GM19023 (cell line): ENCODE measurements at regions not wholly inside any gene's neighbourhood (a gene's known extent, or its start where the extent isn't known, plus 50 kb on each side); places are given as distances from the start of the nearest gene placed in this dataset.

ENCODE experiments used
- ATAC-seq: cut with Tn5 transposase; IDR thresholded peaks from one replicate; pipeline ENCODE4 v1.9.1; 2021; ENCODE audit warnings: mild to moderate bottlenecking, moderate library complexity; ENCODE audit not compliant: unreplicated experiment

DNA sequence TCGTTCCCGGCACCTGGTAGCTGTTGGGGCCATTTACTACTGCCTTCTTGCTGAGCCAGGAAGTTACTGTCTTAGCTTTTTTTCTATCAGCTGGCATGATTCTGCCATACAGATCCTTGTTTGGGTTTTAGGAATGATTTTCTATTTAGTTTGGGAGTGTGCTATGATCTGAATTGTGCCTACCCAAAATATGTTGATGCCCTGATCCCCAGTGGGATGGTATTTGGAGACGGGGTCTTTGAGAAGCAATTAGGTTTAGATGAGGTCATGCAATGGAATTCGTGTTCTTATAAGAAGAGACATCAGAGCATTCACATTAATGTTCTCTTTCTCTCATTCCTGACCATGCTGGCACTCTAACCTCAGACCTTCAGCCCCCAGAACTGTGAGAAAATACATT is 59.4 kb upstream of the HS3ST2 start:
- no peak for ATAC-seq

DNA sequence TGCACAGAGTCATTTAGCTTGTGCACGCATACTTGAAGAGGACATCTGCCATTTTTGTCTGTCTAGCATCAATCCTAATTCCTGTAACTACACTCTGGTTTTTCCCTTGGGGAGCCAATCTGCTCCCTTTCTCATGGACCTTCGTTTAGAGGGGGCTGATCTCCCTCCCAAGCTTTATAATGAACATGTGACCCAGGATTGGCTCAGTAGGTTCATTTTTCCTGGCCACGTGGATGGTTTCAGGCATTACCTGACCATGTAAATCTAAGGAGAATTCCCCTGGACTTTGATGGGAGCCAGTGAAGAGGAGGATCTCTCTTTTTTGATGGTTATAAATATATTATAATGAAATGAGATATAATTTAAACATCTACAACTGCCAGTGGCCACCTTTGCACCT is 56.8 kb upstream of the HS3ST2 start:
- no peak for ATAC-seq

GRCh38 chr16:22762486-22762885 is 51.5 kb upstream of the HS3ST2 start:
- no peak for ATAC-seq

DNA sequence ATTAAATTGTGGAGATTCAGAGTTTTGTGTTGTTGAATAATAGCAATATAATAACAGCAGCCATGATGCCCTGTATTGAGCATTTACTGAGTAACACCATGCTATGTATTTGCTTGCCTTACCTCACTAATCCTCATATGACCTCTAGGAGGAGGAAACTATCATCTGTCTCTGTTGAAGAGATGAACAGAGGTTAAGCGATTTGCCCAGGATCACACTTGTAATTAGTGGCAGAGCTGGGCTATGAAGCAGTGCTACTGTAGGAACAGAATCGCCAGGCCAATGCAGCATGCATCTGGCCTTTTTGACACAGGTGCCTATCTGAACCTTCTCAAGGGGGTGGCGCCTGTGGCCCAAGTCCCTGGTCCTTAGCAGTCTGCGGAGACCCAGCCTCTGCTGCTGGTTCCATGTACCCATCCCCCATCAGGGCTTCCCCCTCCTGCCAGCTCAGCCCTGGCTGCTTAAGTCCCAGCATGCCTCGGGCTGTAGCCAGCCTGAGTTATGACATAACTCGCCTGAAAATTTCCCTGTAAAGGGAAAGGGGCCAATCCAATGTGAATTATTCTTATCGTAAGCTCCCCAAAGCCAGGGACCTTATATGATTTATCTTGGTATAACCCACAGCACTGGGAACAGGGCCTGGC is 50.4 kb upstream of the HS3ST2 start:
- no peak for ATAC-seq
